ENCODE measurements at regions not wholly inside any gene's neighbourhood (a gene's known extent, or its start where the extent isn't known, plus 50 kb on each side); places are given as distances from the start of the nearest gene placed in this dataset.

DNA sequence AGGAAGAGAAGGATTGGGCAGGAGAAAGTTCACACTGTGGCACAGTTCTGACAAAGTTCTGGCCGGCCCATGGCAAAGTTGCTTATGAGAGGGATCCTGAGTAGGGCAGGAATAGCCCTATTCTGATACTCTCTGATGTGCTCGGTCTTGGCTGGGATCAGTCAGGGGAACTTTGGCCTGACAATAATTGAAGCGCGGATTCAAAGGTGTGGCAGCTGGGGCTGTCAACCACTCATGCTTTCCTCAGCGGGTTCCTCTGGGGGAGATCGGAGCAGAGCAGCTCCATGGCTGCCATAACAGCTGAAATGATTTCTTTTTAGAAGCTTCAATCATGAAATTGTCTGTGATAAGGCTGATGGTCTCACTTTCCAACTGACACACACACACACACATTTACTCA lies 714.1 kb downstream of the DHX35 start:
- TF ChIP-seq CTCF (IDR thresholded peaks at IDR 0.05) (no peak), POLR2A (IDR thresholded peaks at IDR 0.05) (no peak)

Data from body of pancreas (tissue), 4 donors.